DMS53 (cell line): ENCODE measurements at regions not wholly inside any gene's neighbourhood (a gene's known extent, or its start where the extent isn't known, plus 50 kb on each side); places are given as distances from the start of the nearest gene placed in this dataset.
"Not testable (repeated sequence)": the region's sequence is repeated elsewhere in the genome, so short reads cannot be mapped to it uniquely, and the experiment has no call there.

Experiments used
- DNase-seq: peaks from one replicate; lab custom pipeline; 2025; lab: John Stamatoyannopoulos, UW

DNA sequence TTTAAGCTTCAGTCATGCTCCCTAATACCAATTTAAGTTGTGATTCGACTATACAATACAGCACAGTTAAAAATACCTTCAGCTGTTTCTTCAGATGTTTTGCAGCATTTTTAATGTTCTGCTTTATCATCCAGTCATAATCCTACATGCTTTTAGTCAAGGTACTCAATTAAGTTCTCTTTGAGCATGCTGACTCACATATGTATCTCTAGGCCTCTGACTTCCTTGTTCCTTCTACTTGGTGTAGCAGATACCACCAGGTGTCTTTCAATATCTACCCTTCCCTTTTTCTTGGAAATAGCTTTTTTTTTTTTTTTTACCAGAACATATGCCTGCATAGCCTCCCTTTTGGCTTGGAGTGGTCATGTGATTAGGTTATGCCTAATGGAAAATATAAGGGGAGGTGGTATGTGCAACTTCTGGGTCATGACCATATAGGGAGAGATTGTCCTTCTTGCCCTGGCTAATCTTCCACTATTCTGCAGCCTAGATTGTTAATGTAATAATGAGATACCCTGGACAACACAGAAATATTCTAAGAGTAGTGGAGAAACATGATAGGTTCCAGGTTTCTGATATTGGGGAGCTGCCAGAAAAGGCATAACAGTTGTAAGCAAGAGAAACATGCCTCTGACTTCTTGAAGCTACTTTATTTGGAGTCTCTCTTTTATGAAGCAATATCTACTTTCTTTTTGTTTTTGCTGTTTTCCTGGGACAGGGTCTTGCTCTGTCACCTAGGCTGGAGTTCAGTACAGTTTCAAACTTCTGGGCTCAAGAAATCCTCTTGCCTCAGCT is 737.2 kb upstream of the SLIT2 start:
- peak; percentile 42 for DNase-seq

DNA sequence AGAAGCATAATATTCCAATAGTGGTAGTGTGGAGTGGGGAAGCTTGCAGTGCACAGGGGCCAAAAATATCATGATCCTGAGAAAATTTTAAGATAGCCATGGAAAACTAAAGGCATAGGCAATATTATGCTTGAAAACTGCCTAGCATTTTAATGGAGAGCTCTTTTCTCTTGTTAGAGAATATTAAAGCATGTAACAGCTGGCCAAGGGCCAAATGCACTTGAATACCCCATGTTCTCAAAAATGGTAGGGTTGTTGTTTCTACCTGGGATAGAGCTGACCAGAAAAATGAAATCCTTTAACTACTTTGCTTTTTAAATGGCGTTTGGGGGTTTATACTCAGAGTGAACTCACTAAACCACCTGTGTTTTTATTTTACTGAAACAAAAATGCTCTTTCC is 739.6 kb upstream of the SLIT2 start:
- no peak for DNase-seq

DNA sequence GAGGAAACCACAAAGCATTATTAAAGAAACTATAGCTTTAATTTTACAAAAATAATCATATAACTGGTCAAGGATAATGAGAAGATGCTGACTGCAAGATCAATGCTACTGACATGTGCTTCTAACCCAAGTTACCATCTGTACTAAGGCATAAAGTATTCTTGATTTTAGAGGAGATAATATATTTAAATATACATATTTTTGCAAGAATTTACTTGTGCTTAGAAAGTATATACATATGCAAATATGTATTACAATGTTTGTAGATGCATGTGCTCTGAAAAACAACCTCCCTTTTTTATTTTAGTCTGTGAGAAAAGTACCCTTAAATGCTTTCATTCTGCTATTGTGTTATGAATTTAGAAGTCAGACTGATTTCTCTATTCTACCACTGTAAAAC is 740.7 kb upstream of the SLIT2 start:
- no peak for DNase-seq

DNA sequence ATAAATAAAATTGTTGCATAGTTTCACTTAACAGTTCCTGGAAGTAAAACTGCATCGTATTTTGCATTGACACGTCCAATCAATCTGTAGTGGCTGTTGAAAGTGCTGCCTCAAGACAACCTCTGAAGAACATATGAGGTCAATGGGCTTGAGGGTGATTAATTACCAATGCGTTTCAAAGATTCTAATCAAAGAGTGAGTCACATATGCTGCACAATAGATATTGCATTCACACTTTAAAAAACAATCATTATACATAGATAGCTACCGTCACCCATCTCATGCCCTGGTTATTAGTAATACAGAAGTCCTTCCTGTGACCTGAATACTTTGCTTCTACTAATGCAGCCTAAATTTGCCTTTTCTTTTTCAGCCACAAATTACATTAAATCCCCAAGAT is 743.3 kb upstream of the SLIT2 start:
- DNase-seq: no peak

DNA sequence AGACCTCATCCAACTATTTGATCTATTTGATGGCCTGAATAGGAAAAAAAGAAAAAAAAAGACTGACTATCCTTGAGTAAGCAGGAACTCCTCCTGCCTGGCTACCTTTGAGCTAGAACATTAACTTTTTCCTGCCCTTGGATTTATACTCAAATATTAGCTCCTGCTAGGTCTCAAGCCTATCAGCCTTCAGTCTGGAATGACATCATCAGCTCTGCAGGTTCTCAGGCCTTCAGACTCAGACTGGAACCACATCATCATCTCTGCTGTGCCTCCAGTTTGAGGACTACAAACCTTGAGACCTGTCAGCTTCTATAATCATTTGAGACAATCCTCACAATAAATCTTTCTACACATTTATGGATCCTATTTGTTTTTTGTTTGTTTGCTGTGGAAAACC is 754.0 kb upstream of the SLIT2 start:
- DNase-seq: peak; percentile 24

DNA sequence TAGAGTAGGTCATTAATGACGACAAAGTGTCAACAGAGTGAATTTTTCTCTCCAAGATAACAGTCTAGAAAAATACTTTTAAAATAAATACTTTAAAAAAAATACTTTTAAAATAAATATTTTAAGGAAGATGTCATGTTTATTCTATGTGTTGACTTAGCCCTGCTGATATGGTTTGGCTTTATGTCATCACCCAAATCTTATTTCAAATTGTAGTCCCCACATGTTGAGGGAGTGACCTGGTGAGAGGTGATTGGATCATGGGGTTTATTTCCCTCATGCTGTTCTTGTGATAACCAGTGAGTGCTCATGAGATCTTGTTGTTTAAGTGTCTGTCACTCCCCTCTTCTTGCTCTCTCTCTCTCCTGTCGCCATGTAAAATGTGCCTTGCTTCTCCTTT is 754.9 kb upstream of the SLIT2 start:
- DNase-seq: no peak

DNA sequence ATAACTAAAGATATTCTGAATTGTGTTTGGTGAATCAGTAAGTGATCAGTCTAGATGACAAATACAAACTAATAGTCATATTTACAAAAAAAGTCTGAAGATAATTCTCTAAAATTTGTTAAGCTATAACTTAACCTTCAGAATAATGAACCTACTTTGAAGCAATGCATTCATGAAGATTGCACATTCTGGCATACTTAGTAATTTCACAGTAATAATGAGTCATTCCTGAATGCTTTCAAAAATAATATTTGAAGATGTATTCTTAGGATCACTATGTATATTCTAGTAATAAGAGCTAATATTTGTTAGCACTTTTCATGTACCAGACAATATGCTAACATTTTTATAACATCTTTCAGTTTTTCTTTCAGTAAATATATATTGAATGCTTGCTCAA is 756.7 kb upstream of the SLIT2 start:
- peak; percentile 17 for DNase-seq

DNA sequence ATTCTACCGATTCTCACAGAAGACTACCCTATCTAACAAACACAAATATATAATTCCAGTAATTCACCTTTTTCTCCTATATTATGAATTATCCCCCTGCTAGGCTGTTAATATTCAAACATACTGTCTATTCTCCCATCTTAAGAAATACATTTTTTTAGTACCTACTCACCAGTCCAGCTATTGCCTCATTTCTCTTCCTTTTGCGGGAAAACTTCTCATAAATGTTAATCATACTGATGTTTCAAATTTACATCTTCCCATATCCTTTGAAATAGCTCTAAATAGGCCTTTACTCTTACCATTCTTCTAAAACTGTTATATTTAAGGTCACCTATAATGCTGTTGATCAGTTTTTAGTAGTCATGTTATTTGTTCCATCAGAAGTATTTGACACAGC is 759.1 kb upstream of the SLIT2 start:
- DNase-seq: no peak

DNA sequence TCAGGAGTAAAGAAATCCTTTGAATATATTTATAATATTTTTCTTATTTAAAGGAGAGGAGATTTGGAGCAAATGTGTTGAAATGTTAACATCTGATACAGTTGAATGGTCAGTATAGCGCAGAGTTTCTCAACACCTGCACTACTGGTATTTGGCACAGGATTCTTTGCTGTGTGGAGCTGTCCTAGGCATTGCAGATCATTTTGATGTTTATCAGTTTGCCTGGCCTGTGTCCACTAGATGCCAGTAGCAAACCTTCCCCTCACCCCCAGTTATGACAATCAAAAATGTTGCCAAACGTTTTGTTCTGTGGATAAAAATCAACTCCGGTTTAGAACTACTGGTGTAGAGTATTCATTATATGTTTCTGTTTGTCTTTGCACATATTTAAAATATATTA is 765.3 kb upstream of the SLIT2 start:
- peak; percentile 77 for DNase-seq

DNA sequence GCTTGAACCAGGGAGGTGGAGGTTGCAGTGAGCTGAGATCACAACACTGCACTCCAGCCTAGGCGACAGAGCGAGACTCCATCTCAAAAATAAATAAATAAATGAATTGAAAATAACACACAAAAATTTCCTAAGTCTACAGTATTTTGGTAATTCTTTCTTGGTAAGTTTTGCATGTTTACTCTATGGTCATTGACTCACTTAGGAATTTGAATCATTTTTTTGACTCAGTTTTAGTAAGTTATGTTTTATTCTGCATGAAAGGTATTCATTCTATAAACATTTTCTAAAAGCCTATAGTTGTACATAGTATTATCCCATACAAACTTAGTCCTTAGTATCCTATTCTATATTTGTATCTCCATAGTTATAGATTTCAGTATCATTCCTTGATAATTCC is 772.9 kb upstream of the SLIT2 start:
- no peak for DNase-seq

DNA sequence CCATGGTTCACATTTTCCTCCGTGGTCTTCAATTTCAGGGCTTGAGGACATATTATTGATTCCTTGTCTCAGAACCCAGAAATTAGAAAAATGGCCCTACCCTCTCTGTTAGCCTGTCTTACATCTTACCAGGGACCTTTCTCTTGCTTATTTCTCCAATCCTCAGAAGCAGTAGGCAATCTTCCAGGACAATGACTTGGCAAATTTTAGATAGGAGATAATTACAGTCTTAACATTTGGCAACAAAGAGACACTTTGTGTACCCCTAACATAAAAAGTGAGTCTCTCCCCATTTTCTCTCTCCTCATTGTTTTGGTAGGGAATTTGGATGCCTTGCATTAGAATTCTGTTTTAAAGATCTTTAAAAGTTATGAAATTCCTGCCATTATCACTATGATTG is 778.1 kb upstream of the SLIT2 start:
- no peak for DNase-seq

DNA sequence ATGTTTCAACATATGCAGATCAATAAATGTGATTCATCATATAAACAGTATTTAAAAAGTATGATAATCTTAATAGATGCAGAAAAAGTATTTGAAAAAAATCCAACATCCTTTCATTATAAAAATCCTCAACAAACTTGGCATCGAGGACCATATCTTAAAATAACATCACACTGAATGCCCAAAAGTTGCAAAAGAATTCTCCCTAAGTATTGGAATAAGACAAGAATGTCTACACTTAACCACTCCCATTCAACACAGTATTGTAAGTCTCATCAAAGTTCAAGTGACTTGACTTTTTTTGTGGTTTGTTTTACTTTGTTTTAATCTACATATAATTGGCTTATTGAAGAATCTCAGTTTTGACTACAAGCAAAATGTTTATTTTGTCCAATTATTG is 779.0 kb upstream of the SLIT2 start:
- DNase-seq: no peak

DNA sequence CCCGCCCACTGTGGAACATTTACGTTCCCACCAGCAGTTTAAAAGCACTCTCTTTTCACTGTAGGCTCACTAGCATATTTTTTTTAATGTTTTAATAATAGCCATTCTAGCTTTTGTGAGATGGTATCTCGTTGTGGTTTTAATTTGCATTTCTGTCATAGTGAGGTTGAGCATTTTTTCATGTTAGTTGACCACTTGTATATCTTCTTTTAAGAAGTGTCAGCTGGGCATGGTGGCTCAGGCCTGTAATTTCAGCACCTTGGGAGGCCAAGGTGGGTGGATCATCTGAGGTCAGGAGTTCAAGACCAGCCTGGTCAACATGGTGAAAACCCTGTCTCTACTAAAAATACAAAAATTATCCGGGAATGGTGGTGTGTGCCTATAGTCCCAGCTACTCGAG is 781.7 kb upstream of the SLIT2 start:
- not testable (repeated sequence) for DNase-seq

DNA sequence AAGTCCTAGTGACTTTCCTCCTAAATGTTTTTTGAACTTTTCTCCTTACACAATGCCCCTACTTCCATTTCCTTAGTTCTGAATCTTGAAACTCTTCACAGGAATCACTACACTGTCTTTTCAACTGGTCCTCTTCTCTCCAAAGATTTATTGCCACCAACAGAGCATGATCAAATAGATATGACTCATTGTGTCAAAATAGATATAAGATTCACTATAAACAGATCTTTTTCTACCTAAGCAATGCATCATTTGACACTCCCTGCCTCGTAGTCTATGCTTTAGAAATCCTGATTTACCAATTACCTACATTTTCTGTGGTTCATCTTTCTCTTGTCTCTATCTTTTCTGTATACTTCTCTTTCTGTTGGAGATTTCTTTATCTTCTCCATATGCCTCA is 789.6 kb upstream of the SLIT2 start:
- peak; percentile 21 for DNase-seq

DNA sequence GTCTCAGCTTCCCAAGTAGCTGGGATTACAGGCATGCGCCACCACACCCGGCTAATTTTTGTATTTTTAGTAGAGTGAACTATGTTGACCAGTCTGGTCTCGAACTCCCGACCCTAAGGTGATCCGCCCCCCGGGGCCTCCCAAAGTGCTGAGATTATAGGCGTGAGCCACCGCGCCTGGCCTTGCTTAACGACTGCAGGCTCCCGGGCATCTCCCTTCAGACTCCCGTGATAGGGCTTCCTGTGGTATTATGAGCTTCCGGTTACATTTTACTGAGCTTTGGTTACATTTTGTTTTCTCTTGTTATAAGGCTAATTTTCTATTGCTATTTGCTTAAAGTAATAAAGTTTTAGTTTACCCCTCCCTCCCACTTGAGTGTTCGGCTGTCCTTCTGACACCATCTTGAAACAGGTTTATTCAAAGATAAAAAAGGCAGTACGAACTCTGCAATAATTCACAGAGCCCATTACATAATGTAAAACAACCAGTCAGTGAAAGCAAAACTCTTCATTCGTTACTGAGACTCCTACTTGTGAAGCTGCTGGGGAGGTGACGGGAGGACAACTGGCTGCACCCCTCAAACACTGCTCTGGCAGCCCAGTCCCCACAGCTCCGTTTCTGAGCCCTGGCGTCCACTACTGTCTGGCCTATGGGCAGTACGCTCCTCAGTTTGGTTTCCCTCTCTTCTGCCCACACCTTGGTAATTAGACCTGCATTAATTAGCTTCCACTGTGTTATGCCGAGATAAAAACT is 795.7 kb upstream of the SLIT2 start:
- DNase-seq: no peak

DNA sequence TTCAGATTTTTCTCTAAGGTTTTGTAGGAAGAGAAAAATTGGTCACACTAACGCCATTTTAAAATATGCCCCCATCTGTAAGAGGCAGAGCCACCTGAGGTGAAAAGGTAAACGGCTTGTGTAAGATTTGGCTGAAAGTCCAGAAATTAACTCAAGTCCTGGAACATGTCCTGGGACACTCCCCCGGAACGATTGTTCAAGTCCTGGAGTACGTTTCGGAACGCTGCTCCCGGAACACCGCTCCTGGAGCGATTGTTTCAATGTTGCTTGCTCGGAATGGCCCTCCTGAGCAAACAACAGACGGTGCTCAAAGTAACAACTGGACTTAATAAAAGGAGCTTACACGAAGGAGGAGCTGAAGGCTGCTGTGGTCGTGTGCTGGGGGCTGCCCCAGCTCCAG is 796.5 kb upstream of the SLIT2 start:
- DNase-seq: no peak

DNA sequence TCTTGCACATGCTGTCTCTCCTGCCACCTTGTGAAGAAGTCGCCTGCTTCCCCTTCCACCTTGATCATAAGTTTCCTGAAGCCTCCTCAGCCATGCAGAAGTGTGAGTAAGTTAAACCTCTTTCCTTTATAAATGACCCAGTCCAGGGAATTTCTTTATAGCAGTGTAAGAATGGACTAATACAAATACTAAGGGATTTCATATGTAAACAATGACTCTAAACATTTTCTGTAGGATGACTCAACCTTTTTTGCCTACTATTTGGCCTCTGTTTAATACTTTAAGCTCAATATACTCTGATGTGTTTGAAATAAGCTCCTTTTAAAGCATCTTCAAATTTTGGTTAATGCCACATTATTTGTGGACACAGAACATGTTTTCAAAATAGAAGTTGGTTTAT is 813.5 kb upstream of the SLIT2 start:
- peak; percentile 46 for DNase-seq

DNA sequence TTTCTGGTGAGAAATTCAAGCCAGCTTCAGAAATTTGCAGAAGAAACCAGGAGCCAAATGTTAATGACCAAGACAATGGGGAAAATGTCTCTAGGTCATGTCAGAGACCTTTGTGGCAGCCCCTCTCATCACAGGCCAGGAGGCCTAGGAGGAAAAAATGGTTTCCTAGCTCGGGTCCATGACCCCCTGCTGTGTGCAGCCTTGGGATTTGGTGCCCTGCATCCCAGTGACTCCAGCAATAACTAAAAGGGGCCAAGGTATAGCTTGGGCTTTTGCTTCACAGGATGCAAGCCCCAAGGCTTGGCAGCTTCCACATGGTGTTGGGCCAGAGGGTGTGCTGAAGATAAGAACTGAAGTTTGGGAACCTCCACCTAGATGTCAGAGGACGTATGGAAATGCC is 814.7 kb upstream of the SLIT2 start:
- DNase-seq: no peak

DNA sequence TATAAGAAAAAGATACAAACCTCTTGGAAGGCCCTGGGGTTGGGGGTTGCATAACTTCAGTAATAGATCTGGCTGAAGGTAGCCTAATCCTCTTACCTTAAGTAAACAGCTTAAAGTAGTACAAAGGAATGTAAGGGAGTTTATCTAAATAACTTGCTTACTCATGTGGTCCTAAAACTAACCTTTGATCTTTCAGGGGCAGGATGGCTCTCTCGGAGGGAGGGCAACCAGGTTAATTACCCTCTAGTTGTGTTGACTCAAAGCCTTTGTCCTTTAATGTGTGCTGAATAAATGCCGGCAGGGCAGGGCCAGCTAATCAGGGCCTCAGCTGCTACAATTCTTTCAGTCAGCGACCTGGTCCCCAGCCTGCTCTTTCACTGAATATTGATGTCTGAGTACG is 822.0 kb upstream of the SLIT2 start:
- DNase-seq: no peak

DNA sequence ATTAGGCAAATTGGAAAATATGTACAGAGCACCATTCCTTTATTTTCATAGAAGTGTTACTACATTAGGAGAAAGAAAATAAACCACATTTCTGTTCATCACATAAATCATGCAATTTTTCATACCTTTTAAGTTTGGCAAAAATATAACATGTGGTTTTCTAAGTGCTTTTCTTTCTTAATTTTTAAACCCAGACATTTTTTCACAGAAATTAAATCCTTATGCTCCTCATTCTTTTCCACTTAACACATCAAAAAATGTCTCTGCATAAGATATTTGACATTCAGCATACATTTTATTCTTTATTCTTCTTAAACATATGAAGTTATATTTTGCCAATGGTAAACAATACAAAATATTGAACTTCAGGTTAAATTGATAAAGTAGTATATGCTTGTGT is 826.6 kb upstream of the SLIT2 start:
- no peak for DNase-seq

DNA sequence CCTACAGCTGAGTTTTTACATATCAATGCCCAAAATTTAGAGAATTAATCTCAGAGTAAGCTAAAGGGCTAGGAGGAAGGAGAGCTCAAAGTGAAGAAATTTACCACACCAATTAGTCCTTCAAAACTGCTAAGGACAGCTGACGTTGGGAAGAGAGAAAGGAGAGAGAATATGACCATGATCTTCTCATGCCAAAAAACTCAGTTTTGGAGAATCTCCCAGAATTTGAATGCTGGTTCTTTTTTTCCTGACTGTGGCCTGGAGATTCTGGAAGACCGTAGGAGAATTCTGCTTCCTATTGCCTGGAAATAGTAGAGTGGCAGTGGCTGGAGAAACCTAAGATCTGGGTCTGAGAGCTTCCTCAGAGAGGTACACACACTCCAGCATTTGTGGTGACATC is 834.4 kb upstream of the SLIT2 start:
- no peak for DNase-seq

DNA sequence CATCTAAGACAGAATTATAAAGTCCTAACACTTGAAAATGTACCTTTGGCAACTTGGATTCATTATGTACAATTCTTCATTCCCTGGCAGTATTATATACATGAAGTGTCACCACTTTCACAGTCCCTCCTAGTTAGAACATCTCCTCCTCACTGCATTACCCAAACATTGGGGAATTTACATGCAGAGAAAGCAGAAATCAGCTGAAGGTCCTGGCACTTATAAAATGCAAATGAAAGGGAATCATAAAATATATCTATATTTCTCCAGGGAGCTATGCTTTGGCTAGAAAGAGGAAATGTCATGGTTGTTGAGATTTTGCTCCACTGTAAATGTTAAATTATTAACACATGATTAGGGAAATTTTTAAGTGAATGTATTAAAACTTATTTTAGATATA is 835.6 kb upstream of the SLIT2 start:
- DNase-seq: no peak

DNA sequence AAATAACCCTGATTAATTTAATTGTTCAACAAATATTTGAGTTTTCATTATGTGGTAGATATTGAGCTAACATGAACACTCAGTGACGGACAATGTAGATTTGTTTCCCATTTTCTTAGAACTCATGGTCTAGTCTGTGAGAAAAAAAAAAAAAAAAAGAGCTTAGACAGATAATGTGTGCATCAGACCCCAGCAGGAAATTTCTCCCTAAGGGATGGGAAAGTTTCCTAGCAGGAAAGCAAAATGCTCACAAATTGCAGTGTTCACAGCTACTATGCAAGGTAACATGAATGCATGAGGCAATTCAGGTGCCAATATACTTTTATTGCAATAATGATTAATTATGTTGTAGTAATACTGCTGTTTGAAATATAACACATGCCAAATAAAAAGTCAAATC is 843.2 kb upstream of the SLIT2 start:
- no peak for DNase-seq

DNA sequence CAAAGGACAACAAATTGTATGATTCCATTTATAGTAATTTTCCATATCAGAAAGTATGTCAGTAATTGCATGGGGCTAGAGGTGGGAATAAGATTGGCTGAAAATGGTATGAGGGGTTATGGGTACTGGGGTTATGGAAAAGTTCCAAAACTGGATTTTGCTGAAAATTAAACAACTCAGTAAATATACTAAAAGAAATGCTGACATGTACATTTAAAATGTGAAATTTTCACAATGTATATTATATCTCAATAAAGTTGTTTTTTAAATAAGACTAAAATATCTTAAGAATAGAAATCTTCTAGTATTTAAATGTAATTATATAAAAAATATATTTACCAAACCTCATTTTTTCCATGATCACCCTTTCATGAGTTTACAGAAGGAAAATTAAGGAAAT is 844.9 kb upstream of the SLIT2 start:
- DNase-seq: no peak
